HCT116 (cell line): ENCODE measurements at regions not wholly inside any gene's neighbourhood (a gene's known extent, or its start where the extent isn't known, plus 50 kb on each side); places are given as distances from the start of the nearest gene placed in this dataset.
A peak's percentile ranks its signal among the peaks of the same experiment; 100 is the strongest.

Experiments used
- POLR2A ChIP-seq: IDR thresholded peaks from 2 replicates; pipeline ENCODE4 v1.7.0; 2011; ENCODE audit warnings: borderline replicate concordance; ENCODE audit not compliant: insufficient read depth, insufficient read length; ENCODE audit errors: extremely low read depth
- RAD21 ChIP-seq: IDR thresholded peaks from 2 replicates; pipeline ENCODE4 v1.6.1; 2012; ENCODE audit warnings: low read depth, mild to moderate bottlenecking
- ZNF274 ChIP-seq: fragments of 200-500 bp; sonication (Bioruptor generic); IDR thresholded peaks from 2 replicates; pipeline ENCODE4 v1.6.1; 2014; ENCODE audit warnings: mild to moderate bottlenecking, low read depth, low read length, inconsistent platforms
- TF ChIP-seq, protein P1 (sequence below), 3 experiments: fragments of 200-600 bp in 1 of 3; sonication (generic) in 1 of 3; IDR thresholded peaks in 2 of 3; conservative IDR thresholded peaks in 1 of 3; 2 replicates each; pipeline ENCODE4 v1.5.1; 2012 to 2017; ENCODE audit warnings: low read depth in 2 of 3, low read length in 2 of 3, antibody characterized with exemption in 1 of 3, borderline replicate concordance in 1 of 3, control low read depth in 1 of 3, mild to moderate bottlenecking in 1 of 3, mixed read lengths in 1 of 3, mixed run types in 1 of 3, moderate library complexity in 1 of 3; ENCODE audit not compliant: insufficient read depth in 1 of 3
- TF ChIP-seq, protein P2 (sequence below): IDR thresholded peaks from 2 replicates; pipeline ENCODE4 v1.6.1; 2012
- TF ChIP-seq, protein P3 (sequence below): IDR thresholded peaks from 2 replicates; pipeline ENCODE4 v1.6.1; 2012; ENCODE audit warnings: low read depth

DNA sequence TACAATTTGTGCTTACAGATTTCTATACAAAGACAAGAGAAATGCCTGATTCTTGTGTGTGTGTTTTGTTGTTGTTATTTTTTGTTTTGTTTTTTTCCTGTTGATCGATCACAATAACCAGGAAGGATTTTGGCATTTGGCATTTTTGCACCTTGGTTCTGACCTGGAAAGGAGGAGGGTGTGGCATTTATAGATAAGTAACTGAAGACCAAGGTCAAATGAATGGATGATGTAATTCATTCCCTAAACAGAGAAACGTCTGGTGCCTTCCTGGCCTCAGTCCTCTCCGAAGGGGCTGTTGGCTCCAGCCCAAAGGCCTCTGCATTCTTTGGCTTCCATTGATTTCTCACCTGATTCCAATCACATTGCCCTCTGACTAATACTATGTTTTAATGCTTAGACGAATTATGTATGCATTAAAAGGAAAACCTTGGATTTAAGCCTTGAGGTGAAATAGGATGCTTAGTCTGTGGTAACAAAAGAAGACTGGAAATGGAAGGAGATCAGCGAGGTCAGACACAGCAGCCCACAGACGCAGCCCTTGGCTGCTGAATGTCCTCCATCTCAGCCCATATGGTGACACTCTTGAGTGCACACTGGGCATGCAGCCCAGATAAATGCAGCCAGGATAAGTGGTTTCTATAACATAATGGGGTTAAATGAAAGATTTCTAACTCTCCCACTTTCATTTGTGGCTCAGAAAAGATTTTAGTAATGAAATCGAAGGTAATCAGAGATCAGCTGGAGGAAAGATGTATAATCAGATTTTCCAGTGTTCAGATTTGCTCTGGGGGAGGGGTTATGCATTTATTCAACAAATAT is 60.5 kb upstream of the TRIM2 start:
- TF ChIP-seq POLR2A (no peak), ZNF274 (no peak), RAD21 (peak; percentile 11; the same call in 1 of the 2 replicates)
- TF ChIP-seq, protein P1, sequence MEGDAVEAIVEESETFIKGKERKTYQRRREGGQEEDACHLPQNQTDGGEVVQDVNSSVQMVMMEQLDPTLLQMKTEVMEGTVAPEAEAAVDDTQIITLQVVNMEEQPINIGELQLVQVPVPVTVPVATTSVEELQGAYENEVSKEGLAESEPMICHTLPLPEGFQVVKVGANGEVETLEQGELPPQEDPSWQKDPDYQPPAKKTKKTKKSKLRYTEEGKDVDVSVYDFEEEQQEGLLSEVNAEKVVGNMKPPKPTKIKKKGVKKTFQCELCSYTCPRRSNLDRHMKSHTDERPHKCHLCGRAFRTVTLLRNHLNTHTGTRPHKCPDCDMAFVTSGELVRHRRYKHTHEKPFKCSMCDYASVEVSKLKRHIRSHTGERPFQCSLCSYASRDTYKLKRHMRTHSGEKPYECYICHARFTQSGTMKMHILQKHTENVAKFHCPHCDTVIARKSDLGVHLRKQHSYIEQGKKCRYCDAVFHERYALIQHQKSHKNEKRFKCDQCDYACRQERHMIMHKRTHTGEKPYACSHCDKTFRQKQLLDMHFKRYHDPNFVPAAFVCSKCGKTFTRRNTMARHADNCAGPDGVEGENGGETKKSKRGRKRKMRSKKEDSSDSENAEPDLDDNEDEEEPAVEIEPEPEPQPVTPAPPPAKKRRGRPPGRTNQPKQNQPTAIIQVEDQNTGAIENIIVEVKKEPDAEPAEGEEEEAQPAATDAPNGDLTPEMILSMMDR (IDR thresholded peaks at IDR 0.05 in 2 of 3, conservative IDR thresholded peaks at IDR 0.05 in 1 of 3; ENCODE audit: borderline replicate concordance in 1 of 3, insufficient read depth in 1 of 3, low read depth in 2 of 3, low read length in 2 of 3): no peak
- TF ChIP-seq, protein P2, sequence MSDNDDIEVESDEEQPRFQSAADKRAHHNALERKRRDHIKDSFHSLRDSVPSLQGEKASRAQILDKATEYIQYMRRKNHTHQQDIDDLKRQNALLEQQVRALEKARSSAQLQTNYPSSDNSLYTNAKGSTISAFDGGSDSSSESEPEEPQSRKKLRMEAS: no peak
- TF ChIP-seq, protein P3, sequence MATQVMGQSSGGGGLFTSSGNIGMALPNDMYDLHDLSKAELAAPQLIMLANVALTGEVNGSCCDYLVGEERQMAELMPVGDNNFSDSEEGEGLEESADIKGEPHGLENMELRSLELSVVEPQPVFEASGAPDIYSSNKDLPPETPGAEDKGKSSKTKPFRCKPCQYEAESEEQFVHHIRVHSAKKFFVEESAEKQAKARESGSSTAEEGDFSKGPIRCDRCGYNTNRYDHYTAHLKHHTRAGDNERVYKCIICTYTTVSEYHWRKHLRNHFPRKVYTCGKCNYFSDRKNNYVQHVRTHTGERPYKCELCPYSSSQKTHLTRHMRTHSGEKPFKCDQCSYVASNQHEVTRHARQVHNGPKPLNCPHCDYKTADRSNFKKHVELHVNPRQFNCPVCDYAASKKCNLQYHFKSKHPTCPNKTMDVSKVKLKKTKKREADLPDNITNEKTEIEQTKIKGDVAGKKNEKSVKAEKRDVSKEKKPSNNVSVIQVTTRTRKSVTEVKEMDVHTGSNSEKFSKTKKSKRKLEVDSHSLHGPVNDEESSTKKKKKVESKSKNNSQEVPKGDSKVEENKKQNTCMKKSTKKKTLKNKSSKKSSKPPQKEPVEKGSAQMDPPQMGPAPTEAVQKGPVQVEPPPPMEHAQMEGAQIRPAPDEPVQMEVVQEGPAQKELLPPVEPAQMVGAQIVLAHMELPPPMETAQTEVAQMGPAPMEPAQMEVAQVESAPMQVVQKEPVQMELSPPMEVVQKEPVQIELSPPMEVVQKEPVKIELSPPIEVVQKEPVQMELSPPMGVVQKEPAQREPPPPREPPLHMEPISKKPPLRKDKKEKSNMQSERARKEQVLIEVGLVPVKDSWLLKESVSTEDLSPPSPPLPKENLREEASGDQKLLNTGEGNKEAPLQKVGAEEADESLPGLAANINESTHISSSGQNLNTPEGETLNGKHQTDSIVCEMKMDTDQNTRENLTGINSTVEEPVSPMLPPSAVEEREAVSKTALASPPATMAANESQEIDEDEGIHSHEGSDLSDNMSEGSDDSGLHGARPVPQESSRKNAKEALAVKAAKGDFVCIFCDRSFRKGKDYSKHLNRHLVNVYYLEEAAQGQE: no peak
